Prostate gland (tissue), 2 donors: ENCODE measurements at regions not wholly inside any gene's neighbourhood (a gene's known extent, or its start where the extent isn't known, plus 50 kb on each side); places are given as distances from the start of the nearest gene placed in this dataset.

ENCODE experiments used
- DNase-seq: peaks from one replicate; pipeline ENCODE4 v3.0.0-alpha.2; 2019; ENCODE audit warnings: low spot score
- H3K27ac ChIP-seq, 2 donors: fragments of 200-600 bp; sonication (generic); 2 replicates each; pipeline ENCODE4 v1.5.1; 2017 to 2019
- H3K27me3 ChIP-seq: fragments of 200-600 bp; sonication (generic); replicated peaks from 2 replicates; pipeline ENCODE4 v1.5.1; 2019; ENCODE audit not compliant: insufficient read depth
- H3K36me3 ChIP-seq, 2 donors: fragments of 200-600 bp; sonication (generic); 1 replicate in 1 of 2; 2 replicates in 1 of 2; pipeline versions ENCODE4 v1.5.1 to v1.8.1; 2017 to 2019
- H3K4me1 ChIP-seq: fragments of 200-600 bp; sonication (generic); replicated peaks from 2 replicates; pipeline ENCODE4 v1.5.1; 2019
- H3K4me3 ChIP-seq, 2 donors: fragments of 200-600 bp; sonication (generic); 2 replicates each; pipeline ENCODE4 v1.5.1; 2017 to 2019
- H3K9me3 ChIP-seq: fragments of 200-600 bp; sonication (generic); 2 replicates; pipeline ENCODE4 v1.5.1; 2017
- CTCF ChIP-seq, 4 experiments: fragments of 200-600 bp in 2 of 4; fragments of 450-650 bp in 2 of 4; sonication (generic) in 2 of 4; IDR thresholded peaks; 1 replicate in 3 of 4; 2 replicates in 1 of 4; pipeline ENCODE4 v1.5.1; 2016 to 2019; ENCODE audit warnings: antibody characterized with exemption in 4 of 4, mild to moderate bottlenecking in 2 of 4, moderate library complexity in 2 of 4
- POLR2A ChIP-seq: fragments of 450-650 bp; IDR thresholded peaks from one replicate; pipeline ENCODE4 v1.6.1; 2016; ENCODE audit warnings: antibody characterized with exemption, mild to moderate bottlenecking
- POLR2AphosphoS5 ChIP-seq: sonication (generic); formaldehyde crosslinking; IDR thresholded peaks from one replicate; pipeline ENCODE4 v1.6.1; 2017; ENCODE audit warnings: antibody characterized with exemption
- WGBS: methylation state at CpG from one replicate; pipeline ENCODE4 v1.1.5; 2018; 5-methylcytosine and 5-hydroxymethylcytosine counted together
- intact Hi-C: fragments of 100-400 bp; cut with DNase I; formaldehyde crosslinking; loops from one replicate; pipeline ENCODE4 v1.14.2; 2022

- intact Hi-C loops = no loop called here
- Histone ChIP-seq H3K4me3 (no peak overlapping the region), H3K27me3 (no peaks in the 10 kb centered on the region), H3K27ac (no peak overlapping the region), H3K9me3 (no peaks in the 10 kb centered on the region), H3K36me3 (no peaks in the 10 kb centered on the region), H3K4me1 (no peaks in the 10 kb centered on the region)
- 18% methylated on average over 2 of the region's 2 CpGs for WGBS
- TF ChIP-seq POLR2A = no peak
- TF ChIP-seq POLR2AphosphoS5 = peak; percentile 12
- no peak for DNase-seq
These were observed 258.5 kb downstream of the OMA1 start for GRCh38 chr1:58287894-58288623.

DNA sequence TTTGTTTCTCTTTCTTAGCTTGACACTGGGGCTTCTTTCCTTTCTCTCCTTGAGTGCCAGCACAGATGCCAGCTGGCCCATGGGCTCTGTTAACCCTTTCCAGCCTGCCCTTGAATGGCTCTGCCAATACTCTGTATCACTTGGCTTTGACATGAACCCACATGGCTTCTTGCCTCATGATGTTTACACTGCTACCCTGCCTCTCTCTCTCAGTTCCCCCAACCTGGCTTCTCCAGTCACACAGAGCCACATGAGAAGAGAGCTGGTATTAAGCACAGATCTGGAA, 262.4 kb downstream of the OMA1 start:
- no peaks in the 10 kb centered on the region for H3K4me1 ChIP-seq
- TF ChIP-seq POLR2AphosphoS5 (no peak), CTCF (IDR thresholded peaks at IDR 0.05) (no peak), POLR2A (no peak)
- H3K27me3 ChIP-seq = no peaks in the 10 kb centered on the region
- no peaks in the 10 kb centered on the region for H3K36me3 ChIP-seq
- H3K27ac ChIP-seq = no peak overlapping the region
- intact Hi-C loops = no loop called here
- no peaks in the 10 kb centered on the region for H3K9me3 ChIP-seq
- no peak overlapping the region for H3K4me3 ChIP-seq
- DNase-seq = no peak

GRCh38 chr1:58283388-58284224, 262.9 kb downstream of the OMA1 start:
- intact Hi-C loops = no loop called here
- WGBS = 87% methylated on average over 6 of the region's 6 CpGs
- H3K9me3 ChIP-seq = no peaks in the 10 kb centered on the region
- TF ChIP-seq POLR2A = no peak
- no peak for TF ChIP-seq POLR2AphosphoS5
- TF ChIP-seq CTCF (IDR thresholded peaks at IDR 0.05) = no peak
- H3K4me3 ChIP-seq = no peak overlapping the region
- H3K36me3 ChIP-seq = no peaks in the 10 kb centered on the region
- no peak for DNase-seq
- no peaks in the 10 kb centered on the region for H3K27me3 ChIP-seq
- no peak overlapping the region for H3K27ac ChIP-seq
- no peaks in the 10 kb centered on the region for H3K4me1 ChIP-seq

DNA sequence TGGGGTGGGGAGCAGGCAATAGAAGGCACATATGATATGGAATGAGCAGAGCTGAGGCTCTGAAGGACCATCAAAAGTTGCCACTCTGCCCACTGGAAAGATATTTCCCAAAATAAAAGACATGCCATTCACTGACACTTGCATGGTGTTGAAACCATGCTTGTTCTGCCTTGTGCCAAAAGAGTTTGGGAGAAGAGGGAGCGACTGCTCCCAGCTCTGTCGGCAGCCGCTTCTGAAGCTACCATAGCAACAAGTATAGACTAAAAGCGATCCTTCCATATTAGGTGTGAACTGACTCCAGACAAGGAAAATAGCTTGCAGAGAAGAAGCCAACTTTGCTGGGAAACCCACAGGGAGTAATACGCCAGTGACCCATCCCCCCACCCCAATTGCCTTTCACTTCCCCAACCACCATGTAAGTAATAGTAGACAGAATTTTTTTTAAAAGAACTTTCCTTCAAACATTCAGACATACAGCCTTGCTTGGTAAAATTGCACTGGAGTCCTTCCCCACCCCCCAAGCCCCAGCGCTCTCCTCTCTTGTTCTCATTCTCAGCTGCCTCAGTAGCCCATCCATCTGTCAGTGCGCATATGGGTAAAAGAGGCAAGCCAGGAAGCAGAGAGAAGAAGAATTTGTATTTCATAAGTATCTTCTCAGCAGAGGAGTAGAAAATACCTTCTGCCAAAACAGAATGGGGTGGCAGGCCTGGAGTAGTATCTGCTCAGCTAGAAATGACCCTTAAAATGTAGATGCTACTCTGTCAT, 263.7 kb downstream of the OMA1 start:
- H3K36me3 ChIP-seq = no peaks in the 10 kb centered on the region
- no peaks in the 10 kb centered on the region for H3K9me3 ChIP-seq

More for the DNA sequence above, 263.7 kb downstream of the OMA1 start:
- no peaks in the 10 kb centered on the region for H3K27me3 ChIP-seq
- TF ChIP-seq CTCF (IDR thresholded peaks at IDR 0.05) (no peak), POLR2A (no peak), POLR2AphosphoS5 (no peak)
- no peak overlapping the region for H3K4me3 ChIP-seq
- DNase-seq = no peak
- H3K27ac ChIP-seq = no peak overlapping the region
- WGBS = 78% methylated on average over 7 of the region's 7 CpGs
- no peaks in the 10 kb centered on the region for H3K4me1 ChIP-seq
- intact Hi-C loops = no loop called here
